HepG2 (cell line): ENCODE measurements at regions not wholly inside any gene's neighbourhood (a gene's known extent, or its start where the extent isn't known, plus 50 kb on each side); places are given as distances from the start of the nearest gene placed in this dataset.

Source experiments
- DNMT1 ChIP-seq: sonication (generic); formaldehyde crosslinking; IDR thresholded peaks from 2 replicates; pipeline ENCODE4 v1.5.1; 2020; ENCODE audit warnings: mild to moderate bottlenecking, missing genetic modification reagents
- GABPB1 ChIP-seq: IDR thresholded peaks from 2 replicates; pipeline ENCODE4 v1.6.1; 2016; ENCODE audit warnings: mild to moderate bottlenecking, missing genetic modification reagents, moderate library complexity, missing compliant biosample characterization
- HMG20B ChIP-seq: conservative IDR thresholded peaks from 2 replicates; pipeline ENCODE4 v1.6.1; 2016; ENCODE audit warnings: missing genetic modification reagents, missing compliant biosample characterization
- NCOA2 ChIP-seq: sonication (generic); formaldehyde crosslinking; IDR thresholded peaks from 2 replicates; pipeline ENCODE4 v1.8.0; 2022; ENCODE audit warnings: inconsistent platforms
- POLR2G ChIP-seq: fragments of 200-400 bp; formaldehyde crosslinking; IDR thresholded peaks from 2 replicates; pipeline ENCODE4 v1.6.1; 2018; ENCODE audit warnings: mild to moderate bottlenecking, low read depth, low read length, moderate library complexity
- RCOR2 ChIP-seq: IDR thresholded peaks from 2 replicates; pipeline ENCODE4 v1.6.1; 2016; ENCODE audit warnings: missing biosample characterization, missing genetic modification reagents
- SIX1 ChIP-seq: sonication (generic); formaldehyde crosslinking; IDR thresholded peaks from 2 replicates; pipeline ENCODE4 v1.4.0; 2020; ENCODE audit warnings: missing genetic modification reagents, borderline replicate concordance
- SMAD1 ChIP-seq: sonication (generic); formaldehyde crosslinking; IDR thresholded peaks from 2 replicates; pipeline ENCODE4 v1.4.0; 2020; ENCODE audit warnings: missing genetic modification reagents, low read depth, mild to moderate bottlenecking, borderline replicate concordance
- WIZ ChIP-seq: sonication (generic); formaldehyde crosslinking; IDR thresholded peaks from 2 replicates; pipeline ENCODE4 v1.5.1; 2020; ENCODE audit warnings: mild to moderate bottlenecking, missing genetic modification reagents
- ZBTB38 ChIP-seq: sonication (generic); formaldehyde crosslinking; IDR thresholded peaks from 2 replicates; pipeline ENCODE4 v1.5.1; 2020; ENCODE audit warnings: mild to moderate bottlenecking, missing genetic modification reagents
- ZNF143 ChIP-seq: sonication (generic); formaldehyde crosslinking; IDR thresholded peaks from 2 replicates; pipeline ENCODE4 v1.4.0; 2020; ENCODE audit warnings: missing genetic modification reagents
- ZNF232 ChIP-seq: sonication (generic); formaldehyde crosslinking; IDR thresholded peaks from 2 replicates; pipeline ENCODE4 v1.4.0; 2020; ENCODE audit warnings: missing genetic modification reagents, borderline replicate concordance
- ZNF547 ChIP-seq: sonication (generic); formaldehyde crosslinking; IDR thresholded peaks from 2 replicates; pipeline ENCODE4 v1.5.1; 2020; ENCODE audit warnings: mild to moderate bottlenecking, missing genetic modification reagents
- ZNF558 ChIP-seq: sonication (generic); formaldehyde crosslinking; IDR thresholded peaks from 2 replicates; pipeline ENCODE4 v1.9.0; 2022; ENCODE audit warnings: mild to moderate bottlenecking, missing genetic modification reagents, borderline replicate concordance
- ZNF777 ChIP-seq: sonication (generic); formaldehyde crosslinking; IDR thresholded peaks from 2 replicates; pipeline ENCODE4 v1.4.0; 2020; ENCODE audit warnings: missing genetic modification reagents
- TF ChIP-seq, protein P1 (sequence below), 2 experiments: sonication (generic) in 1 of 2; formaldehyde crosslinking in 1 of 2; IDR thresholded peaks; 2 replicates each; pipeline versions ENCODE4 v1.4.0 to v1.6.1; 2016 to 2020; ENCODE audit warnings: borderline replicate concordance in 1 of 2, low read depth in 1 of 2, mild to moderate bottlenecking in 1 of 2, missing genetic modification reagents in 1 of 2
- TF ChIP-seq, protein P2 (sequence below): sonication (generic); formaldehyde crosslinking; IDR thresholded peaks from 2 replicates; pipeline ENCODE4 v1.8.1; 2023; ENCODE audit warnings: missing genetic modification reagents, mild to moderate bottlenecking, borderline replicate concordance
- TF ChIP-seq, protein P3 (sequence below): sonication (generic); formaldehyde crosslinking; conservative IDR thresholded peaks from 2 replicates; pipeline ENCODE4 v1.8.0; 2022; ENCODE audit warnings: mild to moderate bottlenecking, moderate library complexity, missing genetic modification reagents
- TF ChIP-seq, protein P4 (sequence below): sonication (generic); formaldehyde crosslinking; IDR thresholded peaks from 2 replicates; pipeline ENCODE4 v1.4.0; 2020; ENCODE audit warnings: missing genetic modification reagents; ENCODE audit errors: not compliant biosample characterization
- TF ChIP-seq, protein P5 (sequence below): sonication (generic); formaldehyde crosslinking; IDR thresholded peaks from 2 replicates; pipeline ENCODE4 v1.5.0; 2020; ENCODE audit warnings: mild to moderate bottlenecking, missing genetic modification reagents

DNA sequence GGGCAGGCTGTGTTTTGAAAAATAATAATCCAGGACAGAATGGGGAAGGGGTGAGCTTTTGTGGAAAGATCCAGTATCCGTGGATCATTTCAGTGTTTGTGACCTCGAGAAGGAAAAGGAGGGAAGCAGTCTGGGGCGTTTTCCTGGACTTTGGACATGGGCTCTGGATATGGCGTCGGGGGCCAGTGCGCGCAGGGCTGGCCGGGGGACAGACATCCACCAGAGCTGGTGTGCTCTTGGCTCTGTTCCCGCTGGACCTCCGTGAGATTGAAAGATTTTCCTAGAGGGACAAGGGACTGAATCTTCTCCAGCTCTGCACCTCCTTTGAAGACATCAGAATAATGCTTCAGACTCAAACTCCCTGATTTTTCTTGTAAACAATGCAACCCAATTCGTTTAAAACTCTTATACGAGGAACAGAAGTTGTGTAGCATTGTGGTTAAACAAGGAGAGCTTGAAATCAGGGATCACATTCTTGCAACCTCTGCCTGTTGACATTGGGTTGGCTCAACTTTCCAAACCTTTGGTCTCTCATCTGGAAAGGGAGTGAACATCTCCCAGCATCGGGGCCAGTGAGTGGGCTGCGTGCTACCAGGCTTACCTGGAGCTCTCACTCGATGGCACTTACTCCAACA, 75.9 kb downstream of the C16orf95 start (continued):
- TF ChIP-seq, protein P1, sequence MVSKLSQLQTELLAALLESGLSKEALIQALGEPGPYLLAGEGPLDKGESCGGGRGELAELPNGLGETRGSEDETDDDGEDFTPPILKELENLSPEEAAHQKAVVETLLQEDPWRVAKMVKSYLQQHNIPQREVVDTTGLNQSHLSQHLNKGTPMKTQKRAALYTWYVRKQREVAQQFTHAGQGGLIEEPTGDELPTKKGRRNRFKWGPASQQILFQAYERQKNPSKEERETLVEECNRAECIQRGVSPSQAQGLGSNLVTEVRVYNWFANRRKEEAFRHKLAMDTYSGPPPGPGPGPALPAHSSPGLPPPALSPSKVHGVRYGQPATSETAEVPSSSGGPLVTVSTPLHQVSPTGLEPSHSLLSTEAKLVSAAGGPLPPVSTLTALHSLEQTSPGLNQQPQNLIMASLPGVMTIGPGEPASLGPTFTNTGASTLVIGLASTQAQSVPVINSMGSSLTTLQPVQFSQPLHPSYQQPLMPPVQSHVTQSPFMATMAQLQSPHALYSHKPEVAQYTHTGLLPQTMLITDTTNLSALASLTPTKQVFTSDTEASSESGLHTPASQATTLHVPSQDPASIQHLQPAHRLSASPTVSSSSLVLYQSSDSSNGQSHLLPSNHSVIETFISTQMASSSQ (IDR thresholded peaks at IDR 0.05; ENCODE audit: low read depth) = no peak
- TF ChIP-seq, protein P1 (CRISPR knock-in tag; IDR thresholded peaks at IDR 0.05; ENCODE audit: borderline replicate concordance) = no peak
- TF ChIP-seq ZNF558 (CRISPR knock-in tag) (no peak), SIX1 (CRISPR knock-in tag) (no peak; the same call in 1 of the 2 replicates), ZBTB38 (CRISPR knock-in tag) (peak; percentile 68; the same call in 1 of the 2 replicates), ZNF143 (CRISPR knock-in tag) (peak; percentile 36; the same call in 1 of the 2 replicates), HMG20B (CRISPR knock-in tag) (peak; percentile 47; the same call in 1 of the 2 replicates), RCOR2 (CRISPR knock-in tag) (0 out of 2 replicates have a peak, but pooled peaks have one; percentile 21), ZNF547 (CRISPR knock-in tag) (no peak), WIZ (CRISPR knock-in tag) (peak; percentile 75; the same call in 1 of the 2 replicates), SMAD1 (CRISPR knock-in tag) (no peak), DNMT1 (CRISPR knock-in tag) (no peak), ZNF777 (CRISPR knock-in tag) (peak; percentile 70), POLR2G (no peak), GABPB1 (CRISPR knock-in tag) (peak; percentile 52), ZNF232 (CRISPR knock-in tag) (no peak), NCOA2 (peak; percentile 33; the same call in 1 of the 2 replicates)
- TF ChIP-seq, protein P2, sequence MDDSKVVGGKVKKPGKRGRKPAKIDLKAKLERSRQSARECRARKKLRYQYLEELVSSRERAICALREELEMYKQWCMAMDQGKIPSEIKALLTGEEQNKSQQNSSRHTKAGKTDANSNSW = no peak
- TF ChIP-seq, protein P3, sequence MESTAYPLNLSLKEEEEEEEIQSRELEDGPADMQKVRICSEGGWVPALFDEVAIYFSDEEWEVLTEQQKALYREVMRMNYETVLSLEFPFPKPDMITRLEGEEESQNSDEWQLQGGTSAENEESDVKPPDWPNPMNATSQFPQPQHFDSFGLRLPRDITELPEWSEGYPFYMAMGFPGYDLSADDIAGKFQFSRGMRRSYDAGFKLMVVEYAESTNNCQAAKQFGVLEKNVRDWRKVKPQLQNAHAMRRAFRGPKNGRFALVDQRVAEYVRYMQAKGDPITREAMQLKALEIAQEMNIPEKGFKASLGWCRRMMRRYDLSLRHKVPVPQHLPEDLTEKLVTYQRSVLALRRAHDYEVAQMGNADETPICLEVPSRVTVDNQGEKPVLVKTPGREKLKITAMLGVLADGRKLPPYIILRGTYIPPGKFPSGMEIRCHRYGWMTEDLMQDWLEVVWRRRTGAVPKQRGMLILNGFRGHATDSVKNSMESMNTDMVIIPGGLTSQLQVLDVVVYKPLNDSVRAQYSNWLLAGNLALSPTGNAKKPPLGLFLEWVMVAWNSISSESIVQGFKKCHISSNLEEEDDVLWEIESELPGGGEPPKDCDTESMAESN (CRISPR knock-in tag) = peak; percentile 61; the same call in 1 of the 2 replicates
- TF ChIP-seq, protein P4, sequence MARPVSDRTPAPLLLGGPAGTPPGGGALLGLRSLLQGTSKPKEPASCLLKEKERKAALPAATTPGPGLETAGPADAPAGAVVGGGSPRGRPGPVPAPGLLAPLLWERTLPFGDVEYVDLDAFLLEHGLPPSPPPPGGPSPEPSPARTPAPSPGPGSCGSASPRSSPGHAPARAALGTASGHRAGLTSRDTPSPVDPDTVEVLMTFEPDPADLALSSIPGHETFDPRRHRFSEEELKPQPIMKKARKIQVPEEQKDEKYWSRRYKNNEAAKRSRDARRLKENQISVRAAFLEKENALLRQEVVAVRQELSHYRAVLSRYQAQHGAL (CRISPR knock-in tag) = peak; percentile 79
- TF ChIP-seq, protein P5, sequence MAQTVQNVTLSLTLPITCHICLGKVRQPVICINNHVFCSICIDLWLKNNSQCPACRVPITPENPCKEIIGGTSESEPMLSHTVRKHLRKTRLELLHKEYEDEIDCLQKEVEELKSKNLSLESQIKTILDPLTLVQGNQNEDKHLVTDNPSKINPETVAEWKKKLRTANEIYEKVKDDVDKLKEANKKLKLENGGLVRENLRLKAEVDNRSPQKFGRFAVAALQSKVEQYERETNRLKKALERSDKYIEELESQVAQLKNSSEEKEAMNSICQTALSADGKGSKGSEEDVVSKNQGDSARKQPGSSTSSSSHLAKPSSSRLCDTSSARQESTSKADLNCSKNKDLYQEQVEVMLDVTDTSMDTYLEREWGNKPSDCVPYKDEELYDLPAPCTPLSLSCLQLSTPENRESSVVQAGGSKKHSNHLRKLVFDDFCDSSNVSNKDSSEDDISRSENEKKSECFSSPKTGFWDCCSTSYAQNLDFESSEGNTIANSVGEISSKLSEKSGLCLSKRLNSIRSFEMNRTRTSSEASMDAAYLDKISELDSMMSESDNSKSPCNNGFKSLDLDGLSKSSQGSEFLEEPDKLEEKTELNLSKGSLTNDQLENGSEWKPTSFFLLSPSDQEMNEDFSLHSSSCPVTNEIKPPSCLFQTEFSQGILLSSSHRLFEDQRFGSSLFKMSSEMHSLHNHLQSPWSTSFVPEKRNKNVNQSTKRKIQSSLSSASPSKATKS (CRISPR knock-in tag) = no peak
